ENCODE measurements at regions not wholly inside any gene's neighbourhood (a gene's known extent, or its start where the extent isn't known, plus 50 kb on each side); places are given as distances from the start of the nearest gene placed in this dataset.

DNA sequence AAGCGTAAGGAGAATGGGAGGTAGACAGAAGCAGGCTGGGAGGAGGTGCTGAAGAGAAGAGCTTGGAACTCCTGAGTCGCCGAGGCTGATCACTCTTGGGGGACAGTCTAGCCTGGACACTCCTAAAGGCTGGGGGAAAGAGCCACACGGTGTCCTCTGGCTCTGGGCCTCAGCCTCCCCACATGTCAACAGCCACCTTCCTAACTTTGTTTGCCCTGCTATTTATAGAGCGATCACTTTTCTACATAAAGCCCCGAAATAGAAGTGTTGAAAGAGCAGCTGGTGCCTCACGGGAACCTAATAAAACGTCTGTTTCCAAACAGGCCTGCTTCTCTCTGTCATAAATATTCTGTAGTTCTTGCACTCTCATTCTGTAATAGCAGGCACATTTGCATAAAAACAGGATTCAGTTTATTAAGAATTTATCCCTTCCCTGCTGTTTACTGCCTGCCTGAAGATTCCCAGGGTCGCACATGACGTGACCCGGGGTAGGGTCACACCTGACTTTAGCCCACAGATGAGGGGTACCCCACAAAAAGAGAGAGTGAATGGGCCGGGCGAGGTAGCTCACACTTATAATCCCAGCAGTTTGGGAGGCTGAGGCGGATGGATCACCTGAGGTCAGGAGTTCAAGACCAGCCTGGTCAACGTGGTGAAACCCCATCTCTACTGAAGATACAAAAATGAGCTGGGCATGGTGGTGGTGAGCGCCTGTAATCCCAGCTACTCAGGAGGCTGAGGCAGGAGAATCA is 212.5 kb downstream of the TOMM20 start:
- intact Hi-C loops (cut with micrococcal nuclease; ENCODE audit: unreplicated experiment): no loop called here
- no peak for ATAC-seq
- TF ChIP-seq IRF2 (CRISPR knock-in tag; IDR thresholded peaks at IDR 0.05) (no peak), CHD2 (IDR thresholded peaks at IDR 0.05; ENCODE audit: low read depth, low read length) (no peak), RFX3 (CRISPR knock-in tag; IDR thresholded peaks at IDR 0.05) (no peak), ZNF567 (CRISPR knock-in tag; IDR thresholded peaks at IDR 0.05; ENCODE audit: borderline replicate concordance) (no peak), ZNF83 (CRISPR knock-in tag; IDR thresholded peaks at IDR 0.05; ENCODE audit: borderline replicate concordance) (no peak), NR3C1 (CRISPR knock-in tag; IDR thresholded peaks at IDR 0.05) (no peak), ZBTB38 (CRISPR knock-in tag; IDR thresholded peaks at IDR 0.05) (no peak), ZNF326 (CRISPR knock-in tag; IDR thresholded peaks at IDR 0.05; ENCODE audit: borderline replicate concordance) (no peak), ZFP82 (CRISPR knock-in tag; IDR thresholded peaks at IDR 0.05; ENCODE audit: borderline replicate concordance) (no peak), THYN1 (CRISPR knock-in tag; IDR thresholded peaks at IDR 0.05; ENCODE audit: borderline replicate concordance, low read depth) (no peak), RNF2 (conservative IDR thresholded peaks at IDR 0.05; ENCODE audit: low read depth) (no peak)
- TF ChIP-seq, protein P1, sequence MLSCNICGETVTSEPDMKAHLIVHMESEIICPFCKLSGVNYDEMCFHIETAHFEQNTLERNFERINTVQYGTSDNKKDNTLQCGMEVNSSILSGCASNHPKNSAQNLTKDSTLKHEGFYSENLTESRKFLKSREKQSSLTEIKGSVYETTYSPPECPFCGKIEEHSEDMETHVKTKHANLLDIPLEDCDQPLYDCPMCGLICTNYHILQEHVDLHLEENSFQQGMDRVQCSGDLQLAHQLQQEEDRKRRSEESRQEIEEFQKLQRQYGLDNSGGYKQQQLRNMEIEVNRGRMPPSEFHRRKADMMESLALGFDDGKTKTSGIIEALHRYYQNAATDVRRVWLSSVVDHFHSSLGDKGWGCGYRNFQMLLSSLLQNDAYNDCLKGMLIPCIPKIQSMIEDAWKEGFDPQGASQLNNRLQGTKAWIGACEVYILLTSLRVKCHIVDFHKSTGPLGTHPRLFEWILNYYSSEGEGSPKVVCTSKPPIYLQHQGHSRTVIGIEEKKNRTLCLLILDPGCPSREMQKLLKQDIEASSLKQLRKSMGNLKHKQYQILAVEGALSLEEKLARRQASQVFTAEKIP (CRISPR knock-in tag; IDR thresholded peaks at IDR 0.05; ENCODE audit: borderline replicate concordance): no peak
- TF ChIP-seq, protein P2, sequence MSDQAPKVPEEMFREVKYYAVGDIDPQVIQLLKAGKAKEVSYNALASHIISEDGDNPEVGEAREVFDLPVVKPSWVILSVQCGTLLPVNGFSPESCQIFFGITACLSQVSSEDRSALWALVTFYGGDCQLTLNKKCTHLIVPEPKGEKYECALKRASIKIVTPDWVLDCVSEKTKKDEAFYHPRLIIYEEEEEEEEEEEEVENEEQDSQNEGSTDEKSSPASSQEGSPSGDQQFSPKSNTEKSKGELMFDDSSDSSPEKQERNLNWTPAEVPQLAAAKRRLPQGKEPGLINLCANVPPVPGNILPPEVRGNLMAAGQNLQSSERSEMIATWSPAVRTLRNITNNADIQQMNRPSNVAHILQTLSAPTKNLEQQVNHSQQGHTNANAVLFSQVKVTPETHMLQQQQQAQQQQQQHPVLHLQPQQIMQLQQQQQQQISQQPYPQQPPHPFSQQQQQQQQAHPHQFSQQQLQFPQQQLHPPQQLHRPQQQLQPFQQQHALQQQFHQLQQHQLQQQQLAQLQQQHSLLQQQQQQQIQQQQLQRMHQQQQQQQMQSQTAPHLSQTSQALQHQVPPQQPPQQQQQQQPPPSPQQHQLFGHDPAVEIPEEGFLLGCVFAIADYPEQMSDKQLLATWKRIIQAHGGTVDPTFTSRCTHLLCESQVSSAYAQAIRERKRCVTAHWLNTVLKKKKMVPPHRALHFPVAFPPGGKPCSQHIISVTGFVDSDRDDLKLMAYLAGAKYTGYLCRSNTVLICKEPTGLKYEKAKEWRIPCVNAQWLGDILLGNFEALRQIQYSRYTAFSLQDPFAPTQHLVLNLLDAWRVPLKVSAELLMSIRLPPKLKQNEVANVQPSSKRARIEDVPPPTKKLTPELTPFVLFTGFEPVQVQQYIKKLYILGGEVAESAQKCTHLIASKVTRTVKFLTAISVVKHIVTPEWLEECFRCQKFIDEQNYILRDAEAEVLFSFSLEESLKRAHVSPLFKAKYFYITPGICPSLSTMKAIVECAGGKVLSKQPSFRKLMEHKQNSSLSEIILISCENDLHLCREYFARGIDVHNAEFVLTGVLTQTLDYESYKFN (CRISPR knock-in tag; conservative IDR thresholded peaks at IDR 0.05): no peak

More for the DNA sequence above, 212.5 kb downstream of the TOMM20 start:
- H3K9me3 ChIP-seq (ENCODE audit: low read length): 0 out of 2 replicates have a peak, but pooled peaks cover 4% of the 10 kb centered on the region
- no peaks in the 10 kb centered on the region for H3K36me3 ChIP-seq (replicated peaks in 1 of 2; ENCODE audit: control insufficient read depth in 1 of 2, insufficient read depth in 2 of 2, low read length in 2 of 2)
- no peak for FAIRE-seq
- H3K79me2 ChIP-seq (ENCODE audit: insufficient read depth, low read length): no peaks in the 10 kb centered on the region
- no peak for DNase-seq (ENCODE audit: low spot score)
- H3K27ac ChIP-seq (ENCODE audit: extremely low read length, insufficient read depth, low read length): no peak overlapping the region
- no TSS peak for BruUV-seq (replicated peaks)
- H3K4me3 ChIP-seq (replicated peaks in 1 of 3; ENCODE audit: insufficient read depth in 1 of 3, low read depth in 2 of 3, low read length in 3 of 3): no peak overlapping the region
- in situ Hi-C loops (cut with HindIII; ENCODE audit: extremely low pct_ligation_motif_present, low pct_unique_long_range_greater_than_20kb): no loop called here
- 78% methylated on average over 16 of the region's 16 CpGs for WGBS (ENCODE audit: low lambda C conversion rate)
- no peak overlapping the region for H2AFZ ChIP-seq (ENCODE audit: low read length)
- H4K20me1 ChIP-seq (ENCODE audit: insufficient read depth, low read length): no peaks in the 10 kb centered on the region
- H3K27me3 ChIP-seq (ENCODE audit: control insufficient read depth in 1 of 2, insufficient read depth in 2 of 2, low read length in 2 of 2): no peaks in the 10 kb centered on the region
- H3K4me1 ChIP-seq (ENCODE audit: insufficient read depth, low read length): peaks cover 48% of the 10 kb centered on the region
- ChIA-PET CTCF (ENCODE audit: low intra/inter-chr PET ratio, low total read pairs) (no interaction called here), POLR2A (interaction anchor here (1.6 kb wide), 1 partner anchor 41 kb away, joined by 3 read pairs; no protein-coding TSS in a partner anchor)
- H3K4me2 ChIP-seq (ENCODE audit: low read depth, low read length): no peak overlapping the region
- no peak overlapping the region for H3K9ac ChIP-seq (ENCODE audit: insufficient read depth, low read depth, low read length)
